ENCODE measurements at regions not wholly inside any gene's neighbourhood (a gene's known extent, or its start where the extent isn't known, plus 50 kb on each side); places are given as distances from the start of the nearest gene placed in this dataset.

DNA sequence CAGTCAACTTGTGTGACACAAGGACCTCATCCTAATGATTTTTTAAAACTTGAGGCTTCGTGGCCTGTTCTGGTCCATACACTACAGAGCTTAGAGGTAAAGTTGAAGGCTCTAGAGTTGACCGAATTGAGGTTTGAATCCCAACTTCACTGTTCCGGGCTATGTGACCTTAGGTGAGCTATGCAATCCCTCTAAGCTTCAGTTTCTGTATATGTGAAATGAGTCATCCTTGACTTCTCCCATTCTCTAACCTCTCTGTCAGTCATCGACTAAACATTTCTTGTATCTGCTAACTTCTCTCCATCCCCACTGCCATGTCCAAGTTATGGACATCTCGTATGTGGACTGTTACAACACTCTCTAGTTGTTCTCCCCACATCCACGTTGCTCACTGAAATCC is 178.2 kb upstream of the TMEM45B start:
- Histone ChIP-seq H3K9me3 (replicated peaks; ENCODE audit: control insufficient read depth, insufficient read depth, low read length) (no peaks in the 10 kb centered on the region), H3K27ac (ENCODE audit: insufficient read depth, low read depth, low read length) (peak overlapping the region; percentile 31), H3K4me3 (replicated peaks in 1 of 3; ENCODE audit: insufficient read depth in 1 of 3, low read depth in 1 of 3, low read length in 3 of 3) (no peak overlapping the region), H4K20me1 (replicated peaks; ENCODE audit: control insufficient read depth, extremely low read depth, insufficient read depth, low read length) (no peaks in the 10 kb centered on the region), H3K9ac (replicated peaks; ENCODE audit: extremely low read depth, insufficient read depth, low read length) (no peak overlapping the region), H3K36me3 (ENCODE audit: control insufficient read depth in 2 of 2, extremely low read depth in 1 of 2, insufficient read depth in 2 of 2, low read length in 2 of 2) (no peaks in the 10 kb centered on the region), H2AFZ (ENCODE audit: low read depth, low read length) (no peak overlapping the region), H3K27me3 (ENCODE audit: control insufficient read depth in 2 of 2, insufficient read depth in 2 of 2, low read length in 2 of 2) (no peaks in the 10 kb centered on the region), H3K9me1 (replicated peaks; ENCODE audit: control insufficient read depth, extremely low read depth, insufficient read depth, low read length) (no peaks in the 10 kb centered on the region), H3K79me2 (ENCODE audit: control insufficient read depth, insufficient read depth, low read length) (no peaks in the 10 kb centered on the region), H3K4me1 (ENCODE audit: control insufficient read depth, extremely low read depth, insufficient read depth, low read length) (peaks cover 27% of the 10 kb centered on the region), H3K4me2 (ENCODE audit: insufficient read depth, low read length) (no peak overlapping the region)
- POLR2A ChIA-PET: no interaction called here
- no TSS peak for BruUV-seq (replicated peaks)
- TF ChIP-seq GATA2 (IDR thresholded peaks at IDR 0.05; ENCODE audit: insufficient read depth, insufficient read length, low read depth, low read length) (no peak), JUN (IDR thresholded peaks at IDR 0.05; ENCODE audit: borderline replicate concordance, insufficient read depth, insufficient read length, low read depth) (no peak), POLR2A (IDR thresholded peaks at IDR 0.05; ENCODE audit: low read depth, low read length) (no peak), MYC (IDR thresholded peaks at IDR 0.05; ENCODE audit: low read depth, low read length) (no peak), FOS (IDR thresholded peaks at IDR 0.05; ENCODE audit: borderline replicate concordance, insufficient read depth, low read length) (no peak), EZH2 (IDR thresholded peaks at IDR 0.05; ENCODE audit: borderline replicate concordance, low read depth, low read length, severe bottlenecking) (no peak), MAX (IDR thresholded peaks at IDR 0.05; ENCODE audit: insufficient read depth, insufficient read length) (no peak), POLR2AphosphoS5 (IDR thresholded peaks at IDR 0.05; ENCODE audit: insufficient read depth, low read depth, low read length) (no peak)
- TF ChIP-seq, protein P1, sequence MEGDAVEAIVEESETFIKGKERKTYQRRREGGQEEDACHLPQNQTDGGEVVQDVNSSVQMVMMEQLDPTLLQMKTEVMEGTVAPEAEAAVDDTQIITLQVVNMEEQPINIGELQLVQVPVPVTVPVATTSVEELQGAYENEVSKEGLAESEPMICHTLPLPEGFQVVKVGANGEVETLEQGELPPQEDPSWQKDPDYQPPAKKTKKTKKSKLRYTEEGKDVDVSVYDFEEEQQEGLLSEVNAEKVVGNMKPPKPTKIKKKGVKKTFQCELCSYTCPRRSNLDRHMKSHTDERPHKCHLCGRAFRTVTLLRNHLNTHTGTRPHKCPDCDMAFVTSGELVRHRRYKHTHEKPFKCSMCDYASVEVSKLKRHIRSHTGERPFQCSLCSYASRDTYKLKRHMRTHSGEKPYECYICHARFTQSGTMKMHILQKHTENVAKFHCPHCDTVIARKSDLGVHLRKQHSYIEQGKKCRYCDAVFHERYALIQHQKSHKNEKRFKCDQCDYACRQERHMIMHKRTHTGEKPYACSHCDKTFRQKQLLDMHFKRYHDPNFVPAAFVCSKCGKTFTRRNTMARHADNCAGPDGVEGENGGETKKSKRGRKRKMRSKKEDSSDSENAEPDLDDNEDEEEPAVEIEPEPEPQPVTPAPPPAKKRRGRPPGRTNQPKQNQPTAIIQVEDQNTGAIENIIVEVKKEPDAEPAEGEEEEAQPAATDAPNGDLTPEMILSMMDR (IDR thresholded peaks at IDR 0.05; ENCODE audit: extremely low read depth in 1 of 2, insufficient read depth in 1 of 2, low read depth in 1 of 2, low read length in 2 of 2): no peak
- FAIRE-seq (no peak), DNase-seq (ENCODE audit: low read depth, low spot score) (no peak)
- intact Hi-C loops (cut with micrococcal nuclease) (no loop called here), dilution Hi-C loops (cut with MboI; ENCODE audit: extremely low pct_ligation_motif_present, low sequenced_read_pairs) (no loop called here)
- CTCF ChIA-PET: no interaction called here

Measured in endothelial cell of umbilical vein (primary cell).